ENCODE measurements at regions not wholly inside any gene's neighbourhood (a gene's known extent, or its start where the extent isn't known, plus 50 kb on each side); places are given as distances from the start of the nearest gene placed in this dataset.
A peak's percentile ranks its signal among the peaks of the same experiment; 100 is the strongest.

- peaks cover 0 to 17% (median 3%) of the 10 kb centered on the region in 12 donors for H3K9me3 ChIP-seq
- H3K4me3 ChIP-seq = no peak overlapping the region
- TF ChIP-seq POLR2A (IDR thresholded peaks at IDR 0.05) = no peak
- TF ChIP-seq, protein P1, sequence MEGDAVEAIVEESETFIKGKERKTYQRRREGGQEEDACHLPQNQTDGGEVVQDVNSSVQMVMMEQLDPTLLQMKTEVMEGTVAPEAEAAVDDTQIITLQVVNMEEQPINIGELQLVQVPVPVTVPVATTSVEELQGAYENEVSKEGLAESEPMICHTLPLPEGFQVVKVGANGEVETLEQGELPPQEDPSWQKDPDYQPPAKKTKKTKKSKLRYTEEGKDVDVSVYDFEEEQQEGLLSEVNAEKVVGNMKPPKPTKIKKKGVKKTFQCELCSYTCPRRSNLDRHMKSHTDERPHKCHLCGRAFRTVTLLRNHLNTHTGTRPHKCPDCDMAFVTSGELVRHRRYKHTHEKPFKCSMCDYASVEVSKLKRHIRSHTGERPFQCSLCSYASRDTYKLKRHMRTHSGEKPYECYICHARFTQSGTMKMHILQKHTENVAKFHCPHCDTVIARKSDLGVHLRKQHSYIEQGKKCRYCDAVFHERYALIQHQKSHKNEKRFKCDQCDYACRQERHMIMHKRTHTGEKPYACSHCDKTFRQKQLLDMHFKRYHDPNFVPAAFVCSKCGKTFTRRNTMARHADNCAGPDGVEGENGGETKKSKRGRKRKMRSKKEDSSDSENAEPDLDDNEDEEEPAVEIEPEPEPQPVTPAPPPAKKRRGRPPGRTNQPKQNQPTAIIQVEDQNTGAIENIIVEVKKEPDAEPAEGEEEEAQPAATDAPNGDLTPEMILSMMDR (IDR thresholded peaks at IDR 0.05) = no peak
- H3K27me3 ChIP-seq = no peaks in the 10 kb centered on the region
- H3K36me3 ChIP-seq = no peaks in the 10 kb centered on the region
- intact Hi-C loops (cut with DNase I) = no loop called here
- ATAC-seq = no peak
- H3K27ac ChIP-seq = no peak overlapping the region
- H3K4me1 ChIP-seq = peaks cover 0 to 4% (median 0%) of the 10 kb centered on the region in 12 donors
- no peak for DNase-seq
- 41 to 96% (median 93%) methylated on average over 1 of the region's 1 CpG for WGBS, 4 donors
Observed at GRCh38 chr12:14289601-14290000, 75.9 kb upstream of the ATF7IP start.

GRCh38 chr12:14290951-14291350, 74.5 kb upstream of the ATF7IP start:
- WGBS, 4 donors = 42 to 57% (median 43%) methylated on average over 1 of the region's 1 CpG
- peaks cover 0 to 17% (median 3%) of the 10 kb centered on the region in 12 donors for H3K9me3 ChIP-seq
- DNase-seq (no peak), ATAC-seq (no peak)
- H3K4me3 ChIP-seq = no peak overlapping the region
- H3K27me3 ChIP-seq = no peaks in the 10 kb centered on the region
- H3K4me1 ChIP-seq = peaks cover 0 to 4% (median 0%) of the 10 kb centered on the region in 12 donors
- H3K36me3 ChIP-seq = no peaks in the 10 kb centered on the region
- H3K27ac ChIP-seq = no peak overlapping the region
- no peak for TF ChIP-seq POLR2A (IDR thresholded peaks at IDR 0.05)
- TF ChIP-seq, protein P1 (IDR thresholded peaks at IDR 0.05) = no peak
- intact Hi-C loops (cut with DNase I) = loop anchor here in 1 of 10 donors (10.0 kb wide), 1 partner anchor 54 kb away; no protein-coding TSS in a partner anchor

GRCh38 chr12:14303661-14304155, 61.8 kb upstream of the ATF7IP start:
- no peak overlapping the region for H3K4me3 ChIP-seq
- H3K36me3 ChIP-seq = no peaks in the 10 kb centered on the region
- no peak for ATAC-seq
- intact Hi-C loops (cut with DNase I) = no loop called here
- DNase-seq = no peak
- peaks cover 0 to 32% (median 0%) of the 10 kb centered on the region in 12 donors for H3K9me3 ChIP-seq
- no peaks in the 10 kb centered on the region for H3K27me3 ChIP-seq
- TF ChIP-seq, protein P1 (IDR thresholded peaks at IDR 0.05) = no peak
- TF ChIP-seq POLR2A (IDR thresholded peaks at IDR 0.05) = no peak
- H3K27ac ChIP-seq = no peak overlapping the region
- H3K4me1 ChIP-seq = no peaks in the 10 kb centered on the region

DNA sequence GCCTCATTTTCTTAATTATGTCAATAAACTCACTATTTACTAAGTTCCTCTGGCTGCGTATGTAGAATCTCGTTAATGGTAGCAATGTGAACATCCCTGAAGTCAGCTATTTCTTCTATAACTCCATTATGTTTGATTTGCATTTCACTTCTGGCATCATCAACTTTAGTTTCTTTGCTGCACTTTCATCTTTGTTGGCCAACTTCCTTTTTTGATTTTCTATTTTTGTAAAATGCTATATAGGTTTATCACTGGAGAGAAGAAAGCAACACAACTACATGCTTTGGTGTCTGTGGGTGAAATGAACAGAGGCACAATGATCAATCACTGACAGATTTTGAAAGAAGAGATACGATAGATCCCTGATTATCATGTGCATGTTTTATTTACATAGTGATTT, 58.5 kb upstream of the ATF7IP start:
- Histone ChIP-seq H3K27ac (peak overlapping the region in 1 of 12 donors; percentile 3), H3K9me3 (peaks cover 0 to 21% (median 0%) of the 10 kb centered on the region in 12 donors), H3K4me1 (no peaks in the 10 kb centered on the region), H3K27me3 (no peaks in the 10 kb centered on the region), H3K4me3 (no peak overlapping the region), H3K36me3 (no peaks in the 10 kb centered on the region)
- WGBS, 4 donors = 92 to 97% (median 93%) methylated on average over 3 of the region's 3 CpGs
- intact Hi-C loops (cut with DNase I) = no loop called here
- TF ChIP-seq POLR2A (IDR thresholded peaks at IDR 0.05) = no peak
- TF ChIP-seq, protein P1 (IDR thresholded peaks at IDR 0.05) = no peak
- ATAC-seq = no peak
- DNase-seq = no peak

All from heart left ventricle (tissue), 16 donors.